HepG2 (cell line): ENCODE measurements at regions not wholly inside any gene's neighbourhood (a gene's known extent, or its start where the extent isn't known, plus 50 kb on each side); places are given as distances from the start of the nearest gene placed in this dataset.

ENCODE experiments used
- EEA1 ChIP-seq: sonication (generic); formaldehyde crosslinking; IDR thresholded peaks from 2 replicates; pipeline ENCODE4 v1.5.1; 2020; ENCODE audit warnings: mild to moderate bottlenecking, missing genetic modification reagents, borderline replicate concordance
- SALL2 ChIP-seq: sonication (generic); formaldehyde crosslinking; IDR thresholded peaks from 2 replicates; pipeline ENCODE4 v1.8.1; 2023; ENCODE audit warnings: mild to moderate bottlenecking, missing genetic modification reagents, inconsistent platforms
- ZNF678 ChIP-seq: sonication (generic); formaldehyde crosslinking; IDR thresholded peaks from 2 replicates; pipeline ENCODE4 v1.4.0; 2020; ENCODE audit warnings: mild to moderate bottlenecking, missing genetic modification reagents
- ZNF749 ChIP-seq: sonication (generic); formaldehyde crosslinking; IDR thresholded peaks from 2 replicates; pipeline ENCODE4 v1.8.0; 2022; ENCODE audit warnings: mild to moderate bottlenecking, missing genetic modification reagents, moderate library complexity, borderline replicate concordance
- ZNF816 ChIP-seq: sonication (generic); formaldehyde crosslinking; IDR thresholded peaks from 2 replicates; pipeline ENCODE4 v1.8.0; 2022; ENCODE audit warnings: missing genetic modification reagents, mild to moderate bottlenecking, borderline replicate concordance
- ZSCAN9 ChIP-seq: IDR thresholded peaks from 2 replicates; pipeline ENCODE4 v1.6.1; 2016; ENCODE audit warnings: borderline replicate concordance
- TF ChIP-seq, protein P1 (sequence below): sonication (generic); formaldehyde crosslinking; IDR thresholded peaks from 2 replicates; pipeline ENCODE4 v1.9.0; 2021; ENCODE audit warnings: mild to moderate bottlenecking, missing genetic modification reagents

GRCh38 chr2:207459990-207460757, 69.6 kb upstream of the CREB1 start (continued):
- TF ChIP-seq, protein P1, sequence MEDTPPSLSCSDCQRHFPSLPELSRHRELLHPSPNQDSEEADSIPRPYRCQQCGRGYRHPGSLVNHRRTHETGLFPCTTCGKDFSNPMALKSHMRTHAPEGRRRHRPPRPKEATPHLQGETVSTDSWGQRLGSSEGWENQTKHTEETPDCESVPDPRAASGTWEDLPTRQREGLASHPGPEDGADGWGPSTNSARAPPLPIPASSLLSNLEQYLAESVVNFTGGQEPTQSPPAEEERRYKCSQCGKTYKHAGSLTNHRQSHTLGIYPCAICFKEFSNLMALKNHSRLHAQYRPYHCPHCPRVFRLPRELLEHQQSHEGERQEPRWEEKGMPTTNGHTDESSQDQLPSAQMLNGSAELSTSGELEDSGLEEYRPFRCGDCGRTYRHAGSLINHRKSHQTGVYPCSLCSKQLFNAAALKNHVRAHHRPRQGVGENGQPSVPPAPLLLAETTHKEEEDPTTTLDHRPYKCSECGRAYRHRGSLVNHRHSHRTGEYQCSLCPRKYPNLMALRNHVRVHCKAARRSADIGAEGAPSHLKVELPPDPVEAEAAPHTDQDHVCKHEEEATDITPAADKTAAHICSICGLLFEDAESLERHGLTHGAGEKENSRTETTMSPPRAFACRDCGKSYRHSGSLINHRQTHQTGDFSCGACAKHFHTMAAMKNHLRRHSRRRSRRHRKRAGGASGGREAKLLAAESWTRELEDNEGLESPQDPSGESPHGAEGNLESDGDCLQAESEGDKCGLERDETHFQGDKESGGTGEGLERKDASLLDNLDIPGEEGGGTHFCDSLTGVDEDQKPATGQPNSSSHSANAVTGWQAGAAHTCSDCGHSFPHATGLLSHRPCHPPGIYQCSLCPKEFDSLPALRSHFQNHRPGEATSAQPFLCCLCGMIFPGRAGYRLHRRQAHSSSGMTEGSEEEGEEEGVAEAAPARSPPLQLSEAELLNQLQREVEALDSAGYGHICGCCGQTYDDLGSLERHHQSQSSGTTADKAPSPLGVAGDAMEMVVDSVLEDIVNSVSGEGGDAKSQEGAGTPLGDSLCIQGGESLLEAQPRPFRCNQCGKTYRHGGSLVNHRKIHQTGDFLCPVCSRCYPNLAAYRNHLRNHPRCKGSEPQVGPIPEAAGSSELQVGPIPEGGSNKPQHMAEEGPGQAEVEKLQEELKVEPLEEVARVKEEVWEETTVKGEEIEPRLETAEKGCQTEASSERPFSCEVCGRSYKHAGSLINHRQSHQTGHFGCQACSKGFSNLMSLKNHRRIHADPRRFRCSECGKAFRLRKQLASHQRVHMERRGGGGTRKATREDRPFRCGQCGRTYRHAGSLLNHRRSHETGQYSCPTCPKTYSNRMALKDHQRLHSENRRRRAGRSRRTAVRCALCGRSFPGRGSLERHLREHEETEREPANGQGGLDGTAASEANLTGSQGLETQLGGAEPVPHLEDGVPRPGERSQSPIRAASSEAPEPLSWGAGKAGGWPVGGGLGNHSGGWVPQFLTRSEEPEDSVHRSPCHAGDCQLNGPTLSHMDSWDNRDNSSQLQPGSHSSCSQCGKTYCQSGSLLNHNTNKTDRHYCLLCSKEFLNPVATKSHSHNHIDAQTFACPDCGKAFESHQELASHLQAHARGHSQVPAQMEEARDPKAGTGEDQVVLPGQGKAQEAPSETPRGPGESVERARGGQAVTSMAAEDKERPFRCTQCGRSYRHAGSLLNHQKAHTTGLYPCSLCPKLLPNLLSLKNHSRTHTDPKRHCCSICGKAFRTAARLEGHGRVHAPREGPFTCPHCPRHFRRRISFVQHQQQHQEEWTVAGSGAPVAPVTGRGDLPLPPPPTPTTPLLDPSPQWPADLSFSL (CRISPR knock-in tag): no peak
- no peak for TF ChIP-seq ZSCAN9 (CRISPR knock-in tag)
- TF ChIP-seq ZNF678 (CRISPR knock-in tag): no peak
- no peak for TF ChIP-seq EEA1 (CRISPR knock-in tag)
- no peak for TF ChIP-seq ZNF749 (CRISPR knock-in tag)
- no peak for TF ChIP-seq ZNF816 (CRISPR knock-in tag)
- no peak for TF ChIP-seq SALL2 (CRISPR knock-in tag)
